Right atrium auricular region (tissue), 2 donors: ENCODE measurements at regions not wholly inside any gene's neighbourhood (a gene's known extent, or its start where the extent isn't known, plus 50 kb on each side); places are given as distances from the start of the nearest gene placed in this dataset.

ENCODE experiments used
- DNase-seq: peaks from one replicate; pipeline ENCODE4 v3.0.0-alpha.2; 2019; ENCODE audit warnings: low spot score
- H3K27ac ChIP-seq, 2 donors: fragments of 200-600 bp; sonication (generic); 1 replicate in 1 of 2; 2 replicates in 1 of 2; pipeline ENCODE4 v1.5.1; 2016 to 2019
- H3K27me3 ChIP-seq, 2 donors: fragments of 200-600 bp; sonication (generic); one replicate each; pipeline versions ENCODE4 v1.5.1 to v1.6.0; 2017 to 2019
- H3K36me3 ChIP-seq: fragments of 200-600 bp; sonication (generic); one replicate; pipeline ENCODE4 v1.5.1; 2016
- H3K4me1 ChIP-seq, 2 donors: fragments of 200-600 bp; sonication (generic); one replicate each; pipeline versions ENCODE4 v1.5.1 to v1.6.0; 2017 to 2019
- H3K4me3 ChIP-seq, 2 donors: fragments of 200-600 bp; sonication (generic); 1 replicate in 1 of 2; 2 replicates in 1 of 2; pipeline ENCODE4 v1.5.1; 2017 to 2019; ENCODE audit warnings: mild to moderate bottlenecking in 1 of 2, moderate library complexity in 1 of 2
- H3K9me3 ChIP-seq, 2 donors: fragments of 200-600 bp; sonication (generic); one replicate each; pipeline ENCODE4 v1.5.1; 2019
- CTCF ChIP-seq, 2 donors: fragments of 200-600 bp; sonication (generic); IDR thresholded peaks; one replicate each; pipeline ENCODE4 v1.5.1; 2019; ENCODE audit warnings: antibody characterized with exemption in 2 of 2

GRCh38 chr12:125217308-125217707, 152.1 kb downstream of the AACS start:
- TF ChIP-seq CTCF (IDR thresholded peaks at IDR 0.05), result no peak
- H3K9me3 ChIP-seq, result no peaks in the 10 kb centered on the region
- no peaks in the 10 kb centered on the region for H3K4me1 ChIP-seq
- no peaks in the 10 kb centered on the region for H3K27me3 ChIP-seq
- DNase-seq, result no peak
- H3K36me3 ChIP-seq, result no peaks in the 10 kb centered on the region
- no peak overlapping the region for H3K4me3 ChIP-seq
- no peak overlapping the region for H3K27ac ChIP-seq

DNA sequence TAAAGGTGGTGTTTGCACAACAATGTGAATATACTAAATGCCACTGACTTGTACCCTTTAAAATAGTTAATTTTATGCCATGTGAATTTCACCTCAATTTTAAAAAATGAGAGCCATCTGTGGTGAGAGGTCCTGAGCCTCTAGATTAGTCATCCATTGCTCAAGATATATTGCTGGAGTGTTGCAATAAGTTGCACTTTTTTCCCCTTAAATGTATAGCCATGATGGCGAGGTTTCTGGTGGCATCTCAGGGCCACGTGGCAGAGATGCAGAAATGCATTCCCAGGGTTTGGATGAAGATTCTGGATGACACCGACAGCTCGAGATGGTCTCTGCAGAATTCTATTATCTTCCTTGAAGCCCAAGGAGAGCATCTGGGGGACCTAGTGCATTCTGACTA, 153.7 kb downstream of the AACS start:
- no peaks in the 10 kb centered on the region for H3K27me3 ChIP-seq
- no peaks in the 10 kb centered on the region for H3K36me3 ChIP-seq
- no peaks in the 10 kb centered on the region for H3K9me3 ChIP-seq
- no peak for DNase-seq
- no peaks in the 10 kb centered on the region for H3K4me1 ChIP-seq
- TF ChIP-seq CTCF (IDR thresholded peaks at IDR 0.05), result no peak
- no peak overlapping the region for H3K27ac ChIP-seq
- no peak overlapping the region for H3K4me3 ChIP-seq

DNA sequence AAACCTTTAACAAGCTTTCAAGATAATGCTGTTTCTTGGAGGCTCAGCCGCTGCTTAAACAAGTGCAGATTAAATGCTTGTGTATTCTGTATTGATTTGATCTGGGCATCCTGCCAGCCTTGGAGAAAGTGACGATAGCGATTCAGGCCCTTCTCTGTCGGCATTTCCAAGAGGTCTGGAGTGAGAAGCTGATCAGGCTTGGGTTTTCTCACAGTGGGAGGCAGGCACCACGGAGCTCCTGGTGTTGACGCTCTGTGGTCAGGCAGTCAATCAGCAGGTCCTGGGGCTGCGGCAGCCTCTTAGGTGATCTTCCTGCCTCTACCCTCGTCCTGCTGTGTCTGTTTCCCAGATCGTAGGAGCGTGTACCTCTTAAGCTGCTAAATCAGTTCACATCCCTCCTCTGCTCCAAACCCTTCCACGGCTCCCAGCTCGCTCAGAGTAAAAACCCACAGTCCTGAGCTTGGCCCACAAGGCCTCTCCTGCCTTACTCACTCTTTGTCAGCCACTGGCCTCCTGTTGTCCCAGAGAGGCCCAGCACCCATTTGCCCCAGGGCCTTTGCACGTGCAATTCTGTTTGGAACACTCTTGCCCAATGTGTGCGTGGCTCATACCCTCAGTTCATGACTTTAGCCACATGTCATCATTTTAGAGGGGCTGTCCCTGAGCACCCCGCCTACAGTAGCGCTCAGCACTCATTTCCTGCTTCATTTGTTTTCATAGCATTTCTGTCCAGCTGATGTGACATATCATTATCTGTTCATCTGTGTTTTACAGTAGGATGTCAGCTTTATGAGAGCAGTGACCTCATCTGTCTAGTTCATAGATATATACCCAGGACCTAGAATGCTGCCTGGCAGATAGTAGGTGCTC, 155.4 kb downstream of the AACS start:
- no peak overlapping the region for H3K4me3 ChIP-seq
- no peaks in the 10 kb centered on the region for H3K4me1 ChIP-seq
- H3K9me3 ChIP-seq, result no peaks in the 10 kb centered on the region
- no peak for TF ChIP-seq CTCF (IDR thresholded peaks at IDR 0.05)
- H3K27ac ChIP-seq, result no peak overlapping the region
- no peaks in the 10 kb centered on the region for H3K36me3 ChIP-seq
- no peak for DNase-seq
- no peaks in the 10 kb centered on the region for H3K27me3 ChIP-seq

DNA sequence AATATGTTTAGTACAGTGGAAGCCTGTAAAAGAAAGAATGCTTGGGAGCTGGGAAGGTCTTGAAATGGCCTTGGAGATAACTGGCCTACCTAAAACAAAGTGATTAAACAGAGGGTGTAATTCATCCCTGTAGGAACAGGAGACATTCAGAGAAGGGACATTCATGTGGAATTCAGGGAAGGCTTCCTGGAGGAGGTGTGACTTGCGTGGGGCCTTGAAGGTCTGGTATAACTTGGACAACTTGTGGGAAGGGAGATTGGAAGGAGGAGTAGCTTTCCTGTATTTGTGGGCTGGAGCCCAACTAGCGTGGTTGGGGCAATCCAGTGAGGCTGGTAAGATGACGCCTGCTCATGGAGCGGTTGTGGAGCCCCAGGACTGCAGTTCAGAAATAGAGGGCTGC, 156.4 kb downstream of the AACS start:
- Histone ChIP-seq H3K36me3 (no peaks in the 10 kb centered on the region), H3K4me1 (no peaks in the 10 kb centered on the region), H3K27me3 (no peaks in the 10 kb centered on the region), H3K27ac (no peak overlapping the region), H3K4me3 (no peak overlapping the region), H3K9me3 (no peaks in the 10 kb centered on the region)
- no peak for TF ChIP-seq CTCF (IDR thresholded peaks at IDR 0.05)
- DNase-seq, result no peak

GRCh38 chr12:125222876-125223275, 157.6 kb downstream of the AACS start:
- H3K27ac ChIP-seq, result no peak overlapping the region
- no peak for DNase-seq
- H3K9me3 ChIP-seq, result no peaks in the 10 kb centered on the region
- H3K4me3 ChIP-seq, result no peak overlapping the region
- no peaks in the 10 kb centered on the region for H3K4me1 ChIP-seq
- no peaks in the 10 kb centered on the region for H3K27me3 ChIP-seq
- H3K36me3 ChIP-seq, result no peaks in the 10 kb centered on the region
- no peak for TF ChIP-seq CTCF (IDR thresholded peaks at IDR 0.05)

DNA sequence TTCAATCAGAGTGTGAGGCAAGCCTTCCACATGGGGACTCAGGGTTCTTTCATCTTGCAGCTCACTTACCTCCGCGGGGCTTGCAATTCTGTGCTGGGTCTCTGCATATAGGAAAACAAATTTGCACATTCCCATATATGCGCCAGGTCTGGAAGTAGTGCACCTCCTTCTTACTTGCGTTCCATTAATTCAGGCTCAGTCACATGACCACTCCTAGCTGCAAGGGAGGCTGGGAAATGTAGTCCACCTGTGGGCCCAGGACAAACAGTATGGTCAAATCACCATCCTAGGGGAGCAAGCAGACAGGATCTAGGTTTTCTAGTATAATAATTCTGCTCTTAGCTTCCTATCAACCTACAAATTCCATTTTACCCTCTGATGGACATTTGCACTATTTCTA, 160.4 kb downstream of the AACS start:
- H3K9me3 ChIP-seq, result no peaks in the 10 kb centered on the region
- no peak for DNase-seq
- H3K27me3 ChIP-seq, result no peaks in the 10 kb centered on the region
- no peaks in the 10 kb centered on the region for H3K36me3 ChIP-seq
- H3K4me3 ChIP-seq, result no peak overlapping the region
- H3K4me1 ChIP-seq, result no peaks in the 10 kb centered on the region
- no peak overlapping the region for H3K27ac ChIP-seq
- TF ChIP-seq CTCF (IDR thresholded peaks at IDR 0.05), result no peak
